GM13977 (cell line): ENCODE measurements at regions not wholly inside any gene's neighbourhood (a gene's known extent, or its start where the extent isn't known, plus 50 kb on each side); places are given as distances from the start of the nearest gene placed in this dataset.

Experiments
- DNase-seq: peaks from one replicate; pipeline ENCODE4 v3.0.0; 2012; ENCODE audit warnings: low spot score
- in situ Hi-C: fragments of 300-500 bp; cut with MboI; formaldehyde crosslinking; loops from one replicate; pipeline ENCODE4 v1.12.0; 2022; ENCODE audit warnings: low sequenced_read_pairs, low pct_unique_long_range_greater_than_20kb, mixed read lengths, inconsistent platforms; ENCODE audit not compliant: unreplicated experiment
- TF ChIP-seq, protein P1 (sequence below): IDR thresholded peaks from 2 replicates; pipeline ENCODE4 v1.5.1; 2012; ENCODE audit warnings: mild to moderate bottlenecking, control low read depth; ENCODE audit not compliant: insufficient read depth; ENCODE audit errors: extremely low read depth, missing control alignments

DNA sequence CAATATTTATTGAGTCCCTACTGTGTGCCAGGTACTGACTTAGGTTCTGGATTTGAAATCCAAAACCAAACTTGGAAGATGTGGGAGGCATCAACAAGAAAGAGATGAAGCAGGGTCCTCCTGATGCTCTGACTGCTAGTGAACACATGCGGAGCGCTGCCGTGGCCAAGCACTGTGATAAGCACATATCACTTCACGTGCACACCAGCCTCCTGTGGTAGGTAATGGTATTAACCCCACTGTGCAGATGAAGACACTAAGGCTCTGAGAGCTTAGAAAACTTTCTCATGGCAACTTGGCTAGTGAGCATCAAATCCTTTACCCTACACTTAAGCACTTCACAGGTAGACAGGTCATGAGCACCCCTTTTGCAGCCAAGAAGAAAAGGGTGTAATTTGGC is 216.1 kb downstream of the HAUS1 start:
- in situ Hi-C loops, result no loop called here
- no peak for DNase-seq
- TF ChIP-seq, protein P1, sequence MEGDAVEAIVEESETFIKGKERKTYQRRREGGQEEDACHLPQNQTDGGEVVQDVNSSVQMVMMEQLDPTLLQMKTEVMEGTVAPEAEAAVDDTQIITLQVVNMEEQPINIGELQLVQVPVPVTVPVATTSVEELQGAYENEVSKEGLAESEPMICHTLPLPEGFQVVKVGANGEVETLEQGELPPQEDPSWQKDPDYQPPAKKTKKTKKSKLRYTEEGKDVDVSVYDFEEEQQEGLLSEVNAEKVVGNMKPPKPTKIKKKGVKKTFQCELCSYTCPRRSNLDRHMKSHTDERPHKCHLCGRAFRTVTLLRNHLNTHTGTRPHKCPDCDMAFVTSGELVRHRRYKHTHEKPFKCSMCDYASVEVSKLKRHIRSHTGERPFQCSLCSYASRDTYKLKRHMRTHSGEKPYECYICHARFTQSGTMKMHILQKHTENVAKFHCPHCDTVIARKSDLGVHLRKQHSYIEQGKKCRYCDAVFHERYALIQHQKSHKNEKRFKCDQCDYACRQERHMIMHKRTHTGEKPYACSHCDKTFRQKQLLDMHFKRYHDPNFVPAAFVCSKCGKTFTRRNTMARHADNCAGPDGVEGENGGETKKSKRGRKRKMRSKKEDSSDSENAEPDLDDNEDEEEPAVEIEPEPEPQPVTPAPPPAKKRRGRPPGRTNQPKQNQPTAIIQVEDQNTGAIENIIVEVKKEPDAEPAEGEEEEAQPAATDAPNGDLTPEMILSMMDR, result no peak

DNA sequence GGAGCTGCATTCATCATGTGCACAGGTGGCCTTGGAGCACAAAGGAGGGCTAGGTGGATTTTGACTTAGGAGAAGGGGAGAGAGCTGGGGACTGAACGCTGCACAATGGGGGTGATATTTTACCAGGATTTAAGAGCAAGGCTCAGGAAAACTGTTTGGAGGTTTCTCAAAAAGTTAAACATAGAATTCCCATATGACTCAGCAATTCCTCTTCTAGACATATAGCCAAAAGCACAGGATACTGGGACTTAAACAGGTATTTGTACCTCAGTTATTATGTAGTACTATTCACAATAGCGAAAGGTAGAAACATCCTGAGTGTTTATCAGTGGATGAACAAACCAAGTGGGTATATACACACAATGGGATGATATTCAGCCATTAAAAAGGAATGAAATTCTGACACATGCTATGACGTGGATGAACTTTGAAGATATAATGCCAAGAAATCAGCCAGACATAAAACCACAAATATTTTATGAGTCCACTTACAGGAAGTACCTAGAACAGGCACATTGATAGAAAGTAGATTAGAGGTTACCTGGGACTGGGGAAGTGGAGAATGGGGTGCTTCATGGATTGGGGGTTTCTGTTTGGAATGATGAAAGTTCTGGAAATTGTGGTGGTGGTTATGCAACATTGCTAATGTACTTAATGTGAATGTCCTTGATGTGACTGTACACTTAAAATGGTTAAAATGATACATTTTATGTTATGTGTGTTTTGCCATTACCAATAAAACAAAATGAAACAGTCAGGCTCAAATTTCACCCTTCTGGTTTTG is 216.9 kb downstream of the HAUS1 start:
- TF ChIP-seq, protein P1, result no peak
- no peak for DNase-seq
- in situ Hi-C loops, result no loop called here

DNA sequence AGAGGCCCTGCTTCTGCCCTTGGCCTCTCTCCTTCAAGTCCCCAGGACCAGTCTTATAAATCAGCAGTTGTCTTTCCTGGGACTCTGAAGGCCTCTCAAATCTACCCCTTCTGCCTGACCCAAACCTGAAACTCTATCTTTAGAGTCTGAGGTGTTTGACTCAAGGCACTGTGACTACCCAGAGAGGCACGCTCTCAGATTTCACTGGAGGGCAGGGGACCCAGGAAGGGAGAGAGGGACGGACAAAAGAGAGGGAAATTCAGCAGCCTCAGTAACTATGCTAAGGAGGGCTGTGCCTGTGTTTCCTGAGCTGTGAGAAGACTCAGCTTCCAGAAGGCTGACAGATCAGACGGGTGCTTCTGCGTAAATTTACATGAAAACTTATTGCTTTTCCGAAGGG is 217.8 kb downstream of the HAUS1 start:
- no peak for DNase-seq
- in situ Hi-C loops, result no loop called here

DNA sequence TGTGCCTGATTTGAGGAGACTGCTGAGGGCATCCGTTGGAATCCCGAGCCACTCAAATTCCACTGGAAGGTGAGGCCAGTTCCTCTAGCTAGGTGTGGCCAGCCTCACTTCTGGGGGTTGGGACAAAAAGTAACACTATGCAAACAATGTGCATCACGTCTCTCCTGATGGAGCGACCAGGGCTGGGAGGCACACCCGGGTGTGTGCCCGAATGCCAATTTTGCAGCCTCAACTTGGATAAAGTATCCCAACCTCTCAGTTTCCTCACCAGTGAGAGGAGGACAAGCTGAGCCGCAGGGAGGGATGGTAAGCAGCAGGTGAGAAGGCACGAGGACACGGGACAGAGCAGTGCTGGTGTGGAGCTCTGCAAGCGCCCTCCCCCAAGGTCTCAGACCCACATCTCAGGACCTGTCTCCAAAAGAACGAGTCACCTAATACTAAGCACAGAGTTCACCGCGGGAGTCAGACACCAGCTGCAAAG is 218.3 kb downstream of the HAUS1 start:
- TF ChIP-seq, protein P1, result no peak
- no peak for DNase-seq
- in situ Hi-C loops, result no loop called here

More for the DNA sequence above, 217.8 kb downstream of the HAUS1 start:
- TF ChIP-seq, protein P1, result no peak

DNA sequence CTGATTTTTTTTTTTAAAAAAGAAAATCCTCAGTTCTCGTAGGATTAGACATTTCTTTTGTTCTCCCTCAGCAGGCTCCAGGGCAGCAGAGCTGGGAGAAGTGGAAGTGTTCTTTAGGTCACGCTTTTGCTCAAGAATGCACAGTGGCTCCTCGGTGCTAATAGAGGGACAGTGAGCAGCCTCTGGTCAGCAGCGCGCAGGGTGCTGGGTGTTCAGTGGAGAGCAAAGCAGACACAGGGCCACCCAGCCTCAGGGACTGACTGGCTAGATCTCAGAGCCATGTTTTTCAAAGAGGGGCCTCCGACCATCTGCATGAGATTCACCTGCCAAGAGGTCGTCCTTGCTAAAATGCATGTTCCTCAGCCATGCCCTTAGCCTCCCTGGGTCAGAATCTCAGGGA is 218.8 kb downstream of the HAUS1 start:
- TF ChIP-seq, protein P1, result no peak
- in situ Hi-C loops, result no loop called here
- no peak for DNase-seq

DNA sequence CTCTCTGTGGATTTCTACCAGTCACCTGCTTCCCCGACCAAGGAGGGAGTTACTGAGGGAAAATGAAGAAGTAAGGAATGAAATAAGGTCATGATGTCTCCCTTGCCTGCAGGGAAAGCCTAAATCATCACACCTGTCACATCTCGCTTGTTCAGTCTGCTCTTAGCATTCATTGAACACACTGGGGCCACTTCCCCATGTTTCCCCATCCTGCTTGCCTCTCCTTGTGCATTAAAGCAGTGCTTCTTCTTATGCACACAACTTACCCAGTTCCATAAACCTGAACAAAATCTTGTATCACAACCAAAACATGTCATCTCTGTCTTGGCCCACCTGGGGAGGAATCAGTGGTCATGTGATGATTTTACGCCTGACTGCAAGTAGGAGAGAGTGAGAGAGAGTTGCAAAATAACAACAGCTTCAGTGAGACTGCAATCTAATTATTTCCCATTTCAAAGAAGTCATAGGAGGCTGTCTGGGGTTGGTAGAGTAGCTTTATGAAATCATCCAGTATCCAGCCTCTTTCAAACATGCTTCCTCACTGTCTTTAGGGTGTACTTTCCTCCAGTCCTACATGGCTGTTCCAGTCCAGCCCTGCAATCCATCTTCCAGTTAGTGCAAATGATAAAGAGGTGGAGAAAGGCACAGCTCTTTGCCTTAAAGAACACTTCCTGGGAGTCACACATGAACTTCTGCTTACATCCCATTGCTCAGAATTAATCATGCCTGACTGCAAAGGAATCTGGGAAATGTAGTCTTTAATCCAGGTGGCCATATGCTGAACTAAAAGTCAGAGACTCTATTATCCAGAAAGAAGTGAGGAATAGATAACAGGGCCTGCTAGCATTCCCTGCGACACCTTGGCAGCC is 220.1 kb downstream of the HAUS1 start:
- TF ChIP-seq, protein P1, result no peak
- in situ Hi-C loops, result no loop called here
- DNase-seq, result no peak
